ENCODE measurements at regions not wholly inside any gene's neighbourhood (a gene's known extent, or its start where the extent isn't known, plus 50 kb on each side); places are given as distances from the start of the nearest gene placed in this dataset.
A peak's percentile ranks its signal among the peaks of the same experiment; 100 is the strongest.

DNA sequence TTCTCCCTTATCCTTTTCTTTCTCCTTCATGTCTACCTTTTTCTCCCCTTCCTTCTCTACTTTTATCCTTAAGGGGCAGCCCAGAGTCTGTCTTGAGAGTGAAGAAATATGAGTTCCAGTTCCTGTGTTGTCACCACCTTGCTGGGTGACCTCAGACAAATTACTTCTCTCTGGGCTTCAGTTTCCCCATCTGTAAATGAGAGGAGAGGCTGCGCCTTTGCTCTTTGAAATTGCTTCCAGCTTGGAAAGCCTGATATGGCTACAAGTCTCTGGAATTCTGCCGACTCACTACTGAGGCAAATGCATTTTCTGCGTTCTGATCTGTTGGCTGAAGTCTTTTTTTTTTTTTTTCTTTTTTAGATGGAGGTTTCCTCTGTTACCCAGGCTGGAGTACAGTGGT lies 119.2 kb downstream of the SYF2 start:
- Mint-ChIP-seq H3K36me3 (ENCODE audit: insufficient read depth in 1 of 3, low read depth in 3 of 3) (peaks cover 2 to 9% (median 7%) of the 10 kb centered on the region in 3 experiments; a peak in 6 of 7 replicates), H3K4me1 (no peaks in the 10 kb centered on the region), H3K9me3 (peaks cover 10 to 12% of the 10 kb centered on the region in 2 experiments), H3K4me3 (no peak overlapping the region), H3K27me3 (ENCODE audit: low read depth) (peaks cover 21% of the 10 kb centered on the region), H3K27ac (peak overlapping the region in 1 of 3 experiments; percentile 21; a peak in 1 of 7 replicates)
- no peak overlapping the region for H3K9ac ChIP-seq (ENCODE audit: extremely low read depth, insufficient read length, low read length)
- H2BK5ac ChIP-seq (ENCODE audit: insufficient read length, low read length), result no peak overlapping the region
- H3K4me2 ChIP-seq (ENCODE audit: insufficient read depth, insufficient read length, low read length), result no peak overlapping the region
- H2AK5ac ChIP-seq (ENCODE audit: insufficient read length, low read length), result no peak overlapping the region
- H3K4ac ChIP-seq (ENCODE audit: low read depth, low read length), result no peak overlapping the region
- WGBS (ENCODE audit: extremely low coverage, insufficient read length, low lambda C conversion rate), result no CpG with 5 or more reads among the region's 3 CpGs
- H3T11ph ChIP-seq (ENCODE audit: low read length), result no peak overlapping the region
- H3K23ac ChIP-seq (ENCODE audit: insufficient read length, low read depth, low read length), result no peak overlapping the region
- H4K5ac ChIP-seq (ENCODE audit: insufficient read length, low read depth, low read length), result no peak overlapping the region
- no peaks in the 10 kb centered on the region for H4K20me1 ChIP-seq (ENCODE audit: control insufficient read depth, insufficient read depth, insufficient read length)
- H4K91ac ChIP-seq (ENCODE audit: insufficient read length, low read depth, low read length), result no peak overlapping the region
- H3K56ac ChIP-seq (ENCODE audit: insufficient read length, low read depth, low read length), result no peak overlapping the region
- no peak overlapping the region for H2BK20ac ChIP-seq (ENCODE audit: low read depth, low read length, poor library complexity, severe bottlenecking)
- TF ChIP-seq, protein P1, sequence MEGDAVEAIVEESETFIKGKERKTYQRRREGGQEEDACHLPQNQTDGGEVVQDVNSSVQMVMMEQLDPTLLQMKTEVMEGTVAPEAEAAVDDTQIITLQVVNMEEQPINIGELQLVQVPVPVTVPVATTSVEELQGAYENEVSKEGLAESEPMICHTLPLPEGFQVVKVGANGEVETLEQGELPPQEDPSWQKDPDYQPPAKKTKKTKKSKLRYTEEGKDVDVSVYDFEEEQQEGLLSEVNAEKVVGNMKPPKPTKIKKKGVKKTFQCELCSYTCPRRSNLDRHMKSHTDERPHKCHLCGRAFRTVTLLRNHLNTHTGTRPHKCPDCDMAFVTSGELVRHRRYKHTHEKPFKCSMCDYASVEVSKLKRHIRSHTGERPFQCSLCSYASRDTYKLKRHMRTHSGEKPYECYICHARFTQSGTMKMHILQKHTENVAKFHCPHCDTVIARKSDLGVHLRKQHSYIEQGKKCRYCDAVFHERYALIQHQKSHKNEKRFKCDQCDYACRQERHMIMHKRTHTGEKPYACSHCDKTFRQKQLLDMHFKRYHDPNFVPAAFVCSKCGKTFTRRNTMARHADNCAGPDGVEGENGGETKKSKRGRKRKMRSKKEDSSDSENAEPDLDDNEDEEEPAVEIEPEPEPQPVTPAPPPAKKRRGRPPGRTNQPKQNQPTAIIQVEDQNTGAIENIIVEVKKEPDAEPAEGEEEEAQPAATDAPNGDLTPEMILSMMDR (conservative IDR thresholded peaks at IDR 0.05), result no peak
- no peaks in the 10 kb centered on the region for H3K79me2 ChIP-seq (ENCODE audit: insufficient read depth, low read length)
- H3K79me1 ChIP-seq (ENCODE audit: insufficient read depth, low read depth, low read length, poor library complexity, severe bottlenecking), result no peaks in the 10 kb centered on the region
- no peak overlapping the region for H2AFZ ChIP-seq (ENCODE audit: low read length)
- no peaks in the 10 kb centered on the region for H3K9me3 ChIP-seq (ENCODE audit: control insufficient read depth, low read depth, low read length)
- DNase-seq, result no peak
- no peaks in the 10 kb centered on the region for H3K4me1 ChIP-seq (ENCODE audit: insufficient read depth, low read length)
- no peaks in the 10 kb centered on the region for H3K23me2 ChIP-seq (ENCODE audit: insufficient read length, low read depth, low read length, poor library complexity, severe bottlenecking)
- no peak overlapping the region for H2BK120ac ChIP-seq (ENCODE audit: low read depth, low read length, poor library complexity, severe bottlenecking)
- H4K8ac ChIP-seq (replicated peaks; ENCODE audit: insufficient read length, low read depth, low read length), result no peak overlapping the region
- H3K27ac ChIP-seq (ENCODE audit: insufficient read length, low read depth, low read length), result no peak overlapping the region
- no peak overlapping the region for H2BK12ac ChIP-seq (ENCODE audit: insufficient read length, low read depth, low read length)
- H3K27me3 ChIP-seq (ENCODE audit: insufficient read depth, low read length), result no peaks in the 10 kb centered on the region
- H3K18ac ChIP-seq (ENCODE audit: insufficient read length, low read depth, low read length), result no peak overlapping the region
- no peak overlapping the region for H3K14ac ChIP-seq (ENCODE audit: insufficient read depth, low read length)
- no peak overlapping the region for H2BK15ac ChIP-seq (ENCODE audit: low read depth, low read length)

Data from H9 (cell line).